NCI-H82 treated with DMSO at 0.1 percent for 48 hours (cell line): ENCODE measurements at regions not wholly inside any gene's neighbourhood (a gene's known extent, or its start where the extent isn't known, plus 50 kb on each side); places are given as distances from the start of the nearest gene placed in this dataset.
A peak's percentile ranks its signal among the peaks of the same experiment; 100 is the strongest.

ENCODE experiments used
- DNase-seq: peaks from one replicate; lab custom pipeline; 2025; ENCODE audit not compliant: unreplicated experiment; lab: John Stamatoyannopoulos, UW

- no peak for DNase-seq
Measured at GRCh38 chr16:6616746-6617145, 715.9 kb upstream of the RBFOX1 start.

GRCh38 chr16:6615636-6616035 is 717.0 kb upstream of the RBFOX1 start:
- no peak for DNase-seq

GRCh38 chr16:6611535-6611934 is 721.1 kb upstream of the RBFOX1 start:
- no peak for DNase-seq

- DNase-seq = no peak
Measured at GRCh38 chr16:6605490-6605889, 727.2 kb upstream of the RBFOX1 start.

- no peak for DNase-seq
Measured at GRCh38 chr16:6603780-6604325, 728.8 kb upstream of the RBFOX1 start.

- DNase-seq = peak; percentile 76
Measured at GRCh38 chr16:6602405-6602804, 730.2 kb upstream of the RBFOX1 start.

GRCh38 chr16:6600167-6600566 is 732.5 kb upstream of the RBFOX1 start:
- peak; percentile 21 for DNase-seq

GRCh38 chr16:6593799-6594198 is 738.8 kb upstream of the RBFOX1 start:
- no peak for DNase-seq

GRCh38 chr16:6576606-6577005 is 756.0 kb upstream of the RBFOX1 start:
- no peak for DNase-seq

GRCh38 chr16:6576113-6576512 is 756.5 kb upstream of the RBFOX1 start:
- no peak for DNase-seq

- DNase-seq = no peak
Measured at GRCh38 chr16:6574146-6574545, 758.5 kb upstream of the RBFOX1 start.

- peak; percentile 54 for DNase-seq
Measured at GRCh38 chr16:6573577-6573976, 759.1 kb upstream of the RBFOX1 start.

- no peak for DNase-seq
Measured at GRCh38 chr16:6571044-6571443, 761.6 kb upstream of the RBFOX1 start.

GRCh38 chr16:6570530-6570929 is 762.1 kb upstream of the RBFOX1 start:
- no peak for DNase-seq

- DNase-seq = no peak
Measured at GRCh38 chr16:6562986-6563385, 769.7 kb upstream of the RBFOX1 start.

GRCh38 chr16:6560306-6561100 is 772.1 kb upstream of the RBFOX1 start:
- no peak for DNase-seq

- DNase-seq = no peak
Measured at GRCh38 chr16:6558661-6559060, 774.0 kb upstream of the RBFOX1 start.

GRCh38 chr16:6558126-6558525 is 774.5 kb upstream of the RBFOX1 start:
- DNase-seq = no peak

GRCh38 chr16:6557353-6558023 is 775.2 kb upstream of the RBFOX1 start:
- no peak for DNase-seq

GRCh38 chr16:6549415-6549814 is 783.2 kb upstream of the RBFOX1 start:
- no peak for DNase-seq

- DNase-seq = no peak
Measured at GRCh38 chr16:6548507-6548906, 784.1 kb upstream of the RBFOX1 start.

- DNase-seq = no peak
Measured at GRCh38 chr16:6547131-6547530, 785.5 kb upstream of the RBFOX1 start.
